DND-41 (cell line): ENCODE measurements at regions not wholly inside any gene's neighbourhood (a gene's known extent, or its start where the extent isn't known, plus 50 kb on each side); places are given as distances from the start of the nearest gene placed in this dataset.

Experiments used
- CTCF ChIP-seq: IDR thresholded peaks from 2 replicates; pipeline ENCODE4 v1.5.1; 2012; ENCODE audit warnings: borderline replicate concordance, low read length, moderate library complexity, mild to moderate bottlenecking; ENCODE audit not compliant: poor library complexity, severe bottlenecking; ENCODE audit errors: extremely low read depth
- EZH2 ChIP-seq: IDR thresholded peaks from 3 replicates; pipeline ENCODE4 v1.6.1; 2012; ENCODE audit warnings: borderline replicate concordance, low read depth, mild to moderate bottlenecking, moderate library complexity, low read length, inconsistent platforms; ENCODE audit not compliant: severe bottlenecking

DNA sequence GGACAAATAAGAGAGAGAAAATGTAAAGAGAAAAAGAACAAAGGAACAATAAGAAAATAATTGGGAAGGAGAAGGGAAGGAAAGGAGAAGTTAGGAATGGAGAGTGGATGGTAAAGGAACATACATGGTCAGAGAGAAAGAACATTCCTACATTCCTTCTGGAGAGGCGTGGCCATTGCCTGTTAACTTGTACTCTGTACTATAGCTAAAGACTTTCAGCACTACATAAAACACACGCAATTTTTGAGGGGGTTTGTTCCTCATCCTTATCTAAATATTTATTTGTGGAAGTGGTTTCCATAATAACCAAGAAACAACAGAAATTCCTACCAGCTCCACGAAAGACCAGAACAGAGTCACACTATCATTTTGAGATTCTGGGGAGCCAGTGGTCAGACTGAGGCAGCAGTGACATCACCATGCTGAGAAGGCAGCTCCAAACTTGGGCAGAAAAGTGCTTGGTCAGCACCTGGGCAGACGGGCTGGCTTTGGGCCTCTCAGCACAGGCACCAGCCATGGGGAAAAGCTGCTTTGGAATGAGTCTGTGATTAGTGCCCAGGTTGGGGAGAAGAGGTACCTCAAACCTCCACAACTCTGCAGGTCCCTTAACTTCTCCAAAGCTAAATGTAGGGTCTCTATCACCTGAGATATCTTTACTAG is 125.9 kb upstream of the NTF3 start:
- TF ChIP-seq CTCF = no peak
- TF ChIP-seq EZH2 = no peak
